ENCODE measurements at regions not wholly inside any gene's neighbourhood (a gene's known extent, or its start where the extent isn't known, plus 50 kb on each side); places are given as distances from the start of the nearest gene placed in this dataset.

DNA sequence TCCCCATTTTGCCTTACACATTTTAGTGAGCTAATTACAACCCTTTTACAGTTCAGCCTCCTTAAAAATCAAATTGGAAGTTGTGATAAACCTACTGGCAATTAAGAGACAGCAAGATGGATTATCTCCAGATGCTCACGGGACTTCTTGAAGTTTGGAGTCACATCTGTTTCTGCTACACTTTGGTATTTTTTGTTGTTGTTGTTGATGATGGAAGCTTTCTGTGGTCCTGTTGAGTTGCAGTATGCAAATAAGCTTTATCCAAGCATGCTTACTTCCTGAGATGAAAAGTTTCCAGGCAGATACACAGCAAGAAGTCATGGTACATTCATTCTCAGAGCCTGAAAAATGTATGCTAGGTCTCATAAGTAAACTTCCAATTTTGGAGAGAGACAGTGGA lies 670.0 kb upstream of the AMOT start:
- no peak overlapping the region; the same call in 1 of the 2 replicates for H3K27ac ChIP-seq (ENCODE audit: low read depth)
- H3K9me2 ChIP-seq (ENCODE audit: insufficient read depth), result no peaks in the 10 kb centered on the region
- no peaks in the 10 kb centered on the region for H3K27me3 ChIP-seq (ENCODE audit: insufficient read depth)
- no peaks in the 10 kb centered on the region for H3F3A ChIP-seq (replicated peaks; ENCODE audit: low read depth)
- H3K79me2 ChIP-seq (replicated peaks; ENCODE audit: insufficient read depth), result no peaks in the 10 kb centered on the region
- no peak overlapping the region for H3K4me3 Mint-ChIP-seq
- no peaks in the 10 kb centered on the region for H3K27me3 Mint-ChIP-seq (ENCODE audit: insufficient read depth, low read depth, poor library complexity)
- no peaks in the 10 kb centered on the region for H3K9me3 Mint-ChIP-seq
- peaks cover 14% of the 10 kb centered on the region for H3K4me1 ChIP-seq (ENCODE audit: insufficient read depth)
- TF ChIP-seq CREB1 (CRISPR knock-in tag; IDR thresholded peaks at IDR 0.05; ENCODE audit: low read depth) (no peak), EZH2 (IDR thresholded peaks at IDR 0.05; ENCODE audit: low read depth, unreplicated experiment) (no peak), CTCF (conservative IDR thresholded peaks at IDR 0.05; ENCODE audit: low read depth in 2 of 2) (no peak), ZNF114 (CRISPR knock-in tag; IDR thresholded peaks at IDR 0.05) (no peak), POLR2AphosphoS5 (IDR thresholded peaks at IDR 0.05; ENCODE audit: low read depth) (no peak), JUNB (IDR thresholded peaks at IDR 0.05; ENCODE audit: unreplicated experiment) (no peak), REST (IDR thresholded peaks at IDR 0.05; ENCODE audit: unreplicated experiment) (no peak), EZH2phosphoT487 (IDR thresholded peaks at IDR 0.05; ENCODE audit: unreplicated experiment) (no peak), STAT1 (IDR thresholded peaks at IDR 0.05; ENCODE audit: unreplicated experiment) (no peak), ZNF331 (CRISPR knock-in tag; IDR thresholded peaks at IDR 0.05; ENCODE audit: low read depth) (no peak), NANOG (IDR thresholded peaks at IDR 0.05; ENCODE audit: borderline replicate concordance) (no peak), ZNF462 (CRISPR knock-in tag; IDR thresholded peaks at IDR 0.05) (no peak)
- TF ChIP-seq, protein P1, sequence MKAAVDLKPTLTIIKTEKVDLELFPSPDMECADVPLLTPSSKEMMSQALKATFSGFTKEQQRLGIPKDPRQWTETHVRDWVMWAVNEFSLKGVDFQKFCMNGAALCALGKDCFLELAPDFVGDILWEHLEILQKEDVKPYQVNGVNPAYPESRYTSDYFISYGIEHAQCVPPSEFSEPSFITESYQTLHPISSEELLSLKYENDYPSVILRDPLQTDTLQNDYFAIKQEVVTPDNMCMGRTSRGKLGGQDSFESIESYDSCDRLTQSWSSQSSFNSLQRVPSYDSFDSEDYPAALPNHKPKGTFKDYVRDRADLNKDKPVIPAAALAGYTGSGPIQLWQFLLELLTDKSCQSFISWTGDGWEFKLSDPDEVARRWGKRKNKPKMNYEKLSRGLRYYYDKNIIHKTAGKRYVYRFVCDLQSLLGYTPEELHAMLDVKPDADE (IDR thresholded peaks at IDR 0.05), result no peak
- no peaks in the 10 kb centered on the region for H3K36me3 Mint-ChIP-seq (ENCODE audit: low read depth)
- peak overlapping the region; percentile 60; the same call in 1 of the 2 replicates for H2AFZ ChIP-seq
- peaks cover 23% of the 10 kb centered on the region for H3K4me1 Mint-ChIP-seq
- 0 out of 2 replicates have a peak overlapping the region, but pooled peaks have one; percentile 5 for H3K4me2 ChIP-seq
- H4K20me1 ChIP-seq (replicated peaks; ENCODE audit: insufficient read depth), result no peaks in the 10 kb centered on the region
- no peak for ATAC-seq
- peak overlapping the region; percentile 59; the same call in 1 of the 2 replicates for H3K27ac Mint-ChIP-seq
- peak; percentile 2 for DNase-seq (ENCODE audit: low spot score)
- no peaks in the 10 kb centered on the region for H3K36me3 ChIP-seq (ENCODE audit: insufficient read depth)
- H3K4me3 ChIP-seq, result no peak overlapping the region

Data from GM23338 (cell line).